ENCODE measurements at regions not wholly inside any gene's neighbourhood (a gene's known extent, or its start where the extent isn't known, plus 50 kb on each side); places are given as distances from the start of the nearest gene placed in this dataset.

GRCh38 chr2:114161371-114161770 is 271.5 kb downstream of the ACTR3 start:
- DNase-seq, result no peak
- no peaks in the 10 kb centered on the region for H3K36me3 Mint-ChIP-seq (ENCODE audit: low read depth)
- H3K9me3 Mint-ChIP-seq (ENCODE audit: insufficient read depth), result no peaks in the 10 kb centered on the region
- H3K4me3 Mint-ChIP-seq, result no peak overlapping the region
- POLR2A ChIA-PET, result no interaction called here
- H3K27ac Mint-ChIP-seq, result no peak overlapping the region
- H3K27me3 Mint-ChIP-seq (ENCODE audit: low read depth), result peaks cover 2% of the 10 kb centered on the region
- no peak for ATAC-seq
- H3K4me1 Mint-ChIP-seq (ENCODE audit: low read depth), result no peaks in the 10 kb centered on the region
- CTCF ChIA-PET, result no interaction called here

- Mint-ChIP-seq H3K9me3 (ENCODE audit: insufficient read depth) (no peaks in the 10 kb centered on the region), H3K4me1 (ENCODE audit: low read depth) (no peaks in the 10 kb centered on the region), H3K36me3 (ENCODE audit: low read depth) (no peaks in the 10 kb centered on the region), H3K4me3 (no peak overlapping the region), H3K27me3 (ENCODE audit: low read depth) (peaks cover 5% of the 10 kb centered on the region), H3K27ac (no peak overlapping the region)
- no peak for ATAC-seq
- POLR2A ChIA-PET, result no interaction called here
- DNase-seq, result no peak
- CTCF ChIA-PET, result no interaction called here
Measured at GRCh38 chr2:114167799-114168198, 274.6 kb upstream of the DPP10 start.

GRCh38 chr2:114170070-114170469 is 272.4 kb upstream of the DPP10 start:
- ChIA-PET POLR2A (no interaction called here), CTCF (no interaction called here)
- Mint-ChIP-seq H3K27me3 (ENCODE audit: low read depth) (peaks cover 3% of the 10 kb centered on the region), H3K4me1 (ENCODE audit: low read depth) (no peaks in the 10 kb centered on the region), H3K27ac (no peak overlapping the region), H3K9me3 (ENCODE audit: insufficient read depth) (no peaks in the 10 kb centered on the region), H3K36me3 (ENCODE audit: low read depth) (no peaks in the 10 kb centered on the region), H3K4me3 (no peak overlapping the region)
- DNase-seq, result no peak
- no peak for ATAC-seq

- Mint-ChIP-seq H3K27me3 (ENCODE audit: low read depth) (peaks cover 3% of the 10 kb centered on the region), H3K27ac (no peak overlapping the region), H3K4me3 (no peak overlapping the region), H3K9me3 (ENCODE audit: insufficient read depth) (no peaks in the 10 kb centered on the region), H3K36me3 (ENCODE audit: low read depth) (no peaks in the 10 kb centered on the region), H3K4me1 (ENCODE audit: low read depth) (no peaks in the 10 kb centered on the region)
- ATAC-seq (no peak), DNase-seq (no peak)
- CTCF ChIA-PET, result no interaction called here
- POLR2A ChIA-PET, result no interaction called here
Measured at GRCh38 chr2:114175507-114175906, 266.9 kb upstream of the DPP10 start.

- Mint-ChIP-seq H3K4me3 (no peak overlapping the region), H3K9me3 (ENCODE audit: insufficient read depth) (no peaks in the 10 kb centered on the region), H3K36me3 (ENCODE audit: low read depth) (no peaks in the 10 kb centered on the region), H3K27ac (no peak overlapping the region), H3K4me1 (ENCODE audit: low read depth) (no peaks in the 10 kb centered on the region), H3K27me3 (ENCODE audit: low read depth) (no peaks in the 10 kb centered on the region)
- no peak for ATAC-seq
- POLR2A ChIA-PET, result no interaction called here
- DNase-seq, result no peak
- CTCF ChIA-PET, result no interaction called here
Measured at GRCh38 chr2:114185501-114185900, 256.9 kb upstream of the DPP10 start.

GRCh38 chr2:114192362-114192761 is 250.1 kb upstream of the DPP10 start:
- POLR2A ChIA-PET, result no interaction called here
- Mint-ChIP-seq H3K36me3 (ENCODE audit: low read depth) (no peaks in the 10 kb centered on the region), H3K4me1 (ENCODE audit: low read depth) (no peaks in the 10 kb centered on the region), H3K9me3 (ENCODE audit: insufficient read depth) (no peaks in the 10 kb centered on the region), H3K4me3 (no peak overlapping the region), H3K27me3 (ENCODE audit: low read depth) (no peaks in the 10 kb centered on the region), H3K27ac (no peak overlapping the region)
- ATAC-seq (no peak), DNase-seq (no peak)
- CTCF ChIA-PET, result interaction anchor here (0.8 to 0.9 kb wide), 2 partner anchors 11 to 23 kb away, joined by 3 to 4 read pairs; no protein-coding TSS in a partner anchor

GRCh38 chr2:114201781-114202180 is 240.7 kb upstream of the DPP10 start:
- POLR2A ChIA-PET, result no interaction called here
- CTCF ChIA-PET, result no interaction called here
- ATAC-seq, result no peak

GRCh38 chr2:114203679-114204078 is 238.8 kb upstream of the DPP10 start:
- ChIA-PET CTCF (no interaction called here), POLR2A (no interaction called here)
- Mint-ChIP-seq H3K27ac (no peak overlapping the region), H3K4me3 (no peak overlapping the region), H3K27me3 (ENCODE audit: low read depth) (no peaks in the 10 kb centered on the region), H3K9me3 (ENCODE audit: insufficient read depth) (no peaks in the 10 kb centered on the region), H3K4me1 (ENCODE audit: low read depth) (no peaks in the 10 kb centered on the region), H3K36me3 (ENCODE audit: low read depth) (no peaks in the 10 kb centered on the region)
- no peak for ATAC-seq
- DNase-seq, result no peak

More at GRCh38 chr2:114201781-114202180, 240.7 kb upstream of the DPP10 start:
- Mint-ChIP-seq H3K4me3 (no peak overlapping the region), H3K27ac (no peak overlapping the region), H3K27me3 (ENCODE audit: low read depth) (no peaks in the 10 kb centered on the region), H3K4me1 (ENCODE audit: low read depth) (no peaks in the 10 kb centered on the region), H3K36me3 (ENCODE audit: low read depth) (no peaks in the 10 kb centered on the region), H3K9me3 (ENCODE audit: insufficient read depth) (no peaks in the 10 kb centered on the region)
- DNase-seq, result no peak

- ChIA-PET POLR2A (no interaction called here), CTCF (no interaction called here)
- H3K36me3 Mint-ChIP-seq (ENCODE audit: low read depth), result no peaks in the 10 kb centered on the region
- DNase-seq (no peak), ATAC-seq (no peak)
- no peak overlapping the region for H3K27ac Mint-ChIP-seq
- H3K27me3 Mint-ChIP-seq (ENCODE audit: low read depth), result peaks cover 2% of the 10 kb centered on the region
- H3K9me3 Mint-ChIP-seq (ENCODE audit: insufficient read depth), result no peaks in the 10 kb centered on the region
- H3K4me3 Mint-ChIP-seq, result no peak overlapping the region
- H3K4me1 Mint-ChIP-seq (ENCODE audit: low read depth), result no peaks in the 10 kb centered on the region
Measured at GRCh38 chr2:114213808-114214207, 228.6 kb upstream of the DPP10 start.

GRCh38 chr2:114218383-114218782 is 224.1 kb upstream of the DPP10 start:
- Mint-ChIP-seq H3K4me1 (ENCODE audit: low read depth) (no peaks in the 10 kb centered on the region), H3K9me3 (ENCODE audit: insufficient read depth) (no peaks in the 10 kb centered on the region), H3K27ac (no peak overlapping the region), H3K36me3 (ENCODE audit: low read depth) (no peaks in the 10 kb centered on the region), H3K4me3 (no peak overlapping the region), H3K27me3 (ENCODE audit: low read depth) (peaks cover 2% of the 10 kb centered on the region)
- ATAC-seq (no peak), DNase-seq (no peak)
- POLR2A ChIA-PET, result no interaction called here
- CTCF ChIA-PET, result no interaction called here

GRCh38 chr2:114219456-114219855 is 223.0 kb upstream of the DPP10 start:
- ChIA-PET CTCF (no interaction called here), POLR2A (no interaction called here)
- ATAC-seq (no peak), DNase-seq (no peak)
- peaks cover 2% of the 10 kb centered on the region for H3K27me3 Mint-ChIP-seq (ENCODE audit: low read depth)
- H3K4me1 Mint-ChIP-seq (ENCODE audit: low read depth), result no peaks in the 10 kb centered on the region
- H3K27ac Mint-ChIP-seq, result no peak overlapping the region
- H3K4me3 Mint-ChIP-seq, result no peak overlapping the region
- H3K36me3 Mint-ChIP-seq (ENCODE audit: low read depth), result no peaks in the 10 kb centered on the region
- no peaks in the 10 kb centered on the region for H3K9me3 Mint-ChIP-seq (ENCODE audit: insufficient read depth)

- no peaks in the 10 kb centered on the region for H3K9me3 Mint-ChIP-seq (ENCODE audit: insufficient read depth)
- CTCF ChIA-PET, result no interaction called here
- H3K36me3 Mint-ChIP-seq (ENCODE audit: low read depth), result no peaks in the 10 kb centered on the region
- no peaks in the 10 kb centered on the region for H3K4me1 Mint-ChIP-seq (ENCODE audit: low read depth)
- POLR2A ChIA-PET, result no interaction called here
- H3K4me3 Mint-ChIP-seq, result no peak overlapping the region
- H3K27me3 Mint-ChIP-seq (ENCODE audit: low read depth), result peaks cover 2% of the 10 kb centered on the region
- H3K27ac Mint-ChIP-seq, result no peak overlapping the region
- DNase-seq (no peak), ATAC-seq (no peak)
Measured at GRCh38 chr2:114222344-114222743, 220.1 kb upstream of the DPP10 start.

GRCh38 chr2:114231921-114232320 is 210.5 kb upstream of the DPP10 start:
- no peaks in the 10 kb centered on the region for H3K4me1 Mint-ChIP-seq (ENCODE audit: low read depth)
- H3K36me3 Mint-ChIP-seq (ENCODE audit: low read depth), result no peaks in the 10 kb centered on the region
- H3K27ac Mint-ChIP-seq, result no peak overlapping the region
- ATAC-seq (no peak), DNase-seq (no peak)
- H3K27me3 Mint-ChIP-seq (ENCODE audit: low read depth), result no peaks in the 10 kb centered on the region
- H3K4me3 Mint-ChIP-seq, result no peak overlapping the region
- peaks cover 6% of the 10 kb centered on the region for H3K9me3 Mint-ChIP-seq (ENCODE audit: insufficient read depth)
- ChIA-PET POLR2A (interaction anchor here (0.7 kb wide), 1 partner anchor 84 kb away, joined by 4 read pairs; no protein-coding TSS in a partner anchor), CTCF (no interaction called here)
